WERI-Rb-1 (cell line): ENCODE measurements at regions not wholly inside any gene's neighbourhood (a gene's known extent, or its start where the extent isn't known, plus 50 kb on each side); places are given as distances from the start of the nearest gene placed in this dataset.

Source experiments
- DNase-seq: peaks from one replicate; pipeline ENCODE4 v3.0.0-alpha.2; 2020
- H3K27ac ChIP-seq: fragments of 250-450 bp; sonication (Bioruptor Pico); 2 replicates; pipeline ENCODE4 v1.5.1; 2020; ENCODE audit warnings: mild to moderate bottlenecking, moderate library complexity
- H3K27me3 ChIP-seq: fragments of 250-450 bp; sonication (Bioruptor Pico); 2 replicates; pipeline ENCODE4 v1.5.1; 2021; ENCODE audit warnings: mild to moderate bottlenecking, low read depth, moderate library complexity; ENCODE audit not compliant: insufficient read depth, severe bottlenecking
- H3K36me3 ChIP-seq: fragments of 250-450 bp; sonication (Bioruptor Pico); 2 replicates; pipeline ENCODE4 v1.5.1; 2020; ENCODE audit warnings: mild to moderate bottlenecking, moderate library complexity
- H3K4me3 ChIP-seq: 2 replicates; pipeline ENCODE4 v1.5.1; 2011; ENCODE audit warnings: low read depth, mild to moderate bottlenecking, control low read depth, low read length
- H3K9me3 ChIP-seq: fragments of 250-450 bp; sonication (Bioruptor Pico); 2 replicates; pipeline ENCODE4 v1.5.1; 2021; ENCODE audit warnings: mild to moderate bottlenecking, moderate library complexity; ENCODE audit not compliant: severe bottlenecking
- TF ChIP-seq, protein P1 (sequence below): IDR thresholded peaks from 2 replicates; pipeline ENCODE4 v1.5.1; 2011; ENCODE audit warnings: low read depth, mild to moderate bottlenecking, control low read depth, inconsistent platforms, low read length

GRCh38 chr10:128630787-128631252 lies 504.6 kb upstream of the MKI67 start:
- TF ChIP-seq, protein P1, sequence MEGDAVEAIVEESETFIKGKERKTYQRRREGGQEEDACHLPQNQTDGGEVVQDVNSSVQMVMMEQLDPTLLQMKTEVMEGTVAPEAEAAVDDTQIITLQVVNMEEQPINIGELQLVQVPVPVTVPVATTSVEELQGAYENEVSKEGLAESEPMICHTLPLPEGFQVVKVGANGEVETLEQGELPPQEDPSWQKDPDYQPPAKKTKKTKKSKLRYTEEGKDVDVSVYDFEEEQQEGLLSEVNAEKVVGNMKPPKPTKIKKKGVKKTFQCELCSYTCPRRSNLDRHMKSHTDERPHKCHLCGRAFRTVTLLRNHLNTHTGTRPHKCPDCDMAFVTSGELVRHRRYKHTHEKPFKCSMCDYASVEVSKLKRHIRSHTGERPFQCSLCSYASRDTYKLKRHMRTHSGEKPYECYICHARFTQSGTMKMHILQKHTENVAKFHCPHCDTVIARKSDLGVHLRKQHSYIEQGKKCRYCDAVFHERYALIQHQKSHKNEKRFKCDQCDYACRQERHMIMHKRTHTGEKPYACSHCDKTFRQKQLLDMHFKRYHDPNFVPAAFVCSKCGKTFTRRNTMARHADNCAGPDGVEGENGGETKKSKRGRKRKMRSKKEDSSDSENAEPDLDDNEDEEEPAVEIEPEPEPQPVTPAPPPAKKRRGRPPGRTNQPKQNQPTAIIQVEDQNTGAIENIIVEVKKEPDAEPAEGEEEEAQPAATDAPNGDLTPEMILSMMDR: no peak
- no peak for DNase-seq
- no peaks in the 10 kb centered on the region for H3K9me3 ChIP-seq

DNA sequence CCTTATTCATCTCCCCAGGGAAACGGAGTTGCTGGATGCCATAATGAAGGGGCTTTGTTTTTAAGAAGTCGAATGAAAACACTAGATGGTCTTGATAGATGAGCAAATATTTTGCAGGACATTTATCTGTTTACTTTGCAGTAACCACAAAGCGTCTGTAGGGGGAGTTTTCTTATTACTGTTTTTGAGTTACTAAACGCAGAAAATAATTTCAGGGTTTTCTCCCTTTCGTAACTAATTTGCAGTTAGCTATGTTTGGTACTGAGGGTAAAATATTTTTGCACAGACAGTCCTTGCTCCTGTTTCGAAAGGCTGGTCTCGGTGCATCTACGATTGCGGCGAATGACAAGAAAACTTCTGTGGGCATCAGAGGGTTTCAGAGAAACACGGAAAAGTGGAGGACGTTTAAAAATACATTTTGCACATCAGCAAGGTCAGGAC lies 505.6 kb upstream of the MKI67 start:
- TF ChIP-seq, protein P1: peak; percentile 33
- no peaks in the 10 kb centered on the region for H3K27me3 ChIP-seq
- H3K9me3 ChIP-seq: no peaks in the 10 kb centered on the region
- no peak for DNase-seq
- no peak overlapping the region for H3K4me3 ChIP-seq
- no peak overlapping the region for H3K27ac ChIP-seq
- no peaks in the 10 kb centered on the region for H3K36me3 ChIP-seq

More at GRCh38 chr10:128630787-128631252, 504.6 kb upstream of the MKI67 start:
- no peak overlapping the region for H3K27ac ChIP-seq
- H3K36me3 ChIP-seq: no peaks in the 10 kb centered on the region
- H3K27me3 ChIP-seq: no peaks in the 10 kb centered on the region
- no peak overlapping the region for H3K4me3 ChIP-seq

DNA sequence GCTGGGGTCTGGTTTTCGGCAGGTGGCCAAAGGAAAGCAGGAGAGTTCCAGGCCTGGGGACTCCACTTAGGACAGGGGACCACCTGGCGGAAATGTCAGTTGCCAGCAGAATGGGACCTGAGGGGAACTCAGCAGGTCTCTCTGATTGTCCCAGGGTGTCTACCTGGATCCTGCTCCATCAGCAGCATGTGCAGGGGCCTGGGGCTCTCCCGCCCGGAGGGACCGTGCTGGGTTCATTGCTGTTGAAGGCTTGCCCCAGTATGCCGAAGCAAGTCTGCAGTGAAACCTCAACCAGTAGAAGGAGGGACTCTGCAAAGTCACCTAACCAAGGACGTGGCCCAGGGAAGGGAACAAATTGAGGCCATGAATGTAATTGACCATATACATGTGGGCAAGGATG lies 506.5 kb upstream of the MKI67 start:
- Histone ChIP-seq H3K27me3 (no peaks in the 10 kb centered on the region), H3K9me3 (no peaks in the 10 kb centered on the region)
- TF ChIP-seq, protein P1: no peak

DNA sequence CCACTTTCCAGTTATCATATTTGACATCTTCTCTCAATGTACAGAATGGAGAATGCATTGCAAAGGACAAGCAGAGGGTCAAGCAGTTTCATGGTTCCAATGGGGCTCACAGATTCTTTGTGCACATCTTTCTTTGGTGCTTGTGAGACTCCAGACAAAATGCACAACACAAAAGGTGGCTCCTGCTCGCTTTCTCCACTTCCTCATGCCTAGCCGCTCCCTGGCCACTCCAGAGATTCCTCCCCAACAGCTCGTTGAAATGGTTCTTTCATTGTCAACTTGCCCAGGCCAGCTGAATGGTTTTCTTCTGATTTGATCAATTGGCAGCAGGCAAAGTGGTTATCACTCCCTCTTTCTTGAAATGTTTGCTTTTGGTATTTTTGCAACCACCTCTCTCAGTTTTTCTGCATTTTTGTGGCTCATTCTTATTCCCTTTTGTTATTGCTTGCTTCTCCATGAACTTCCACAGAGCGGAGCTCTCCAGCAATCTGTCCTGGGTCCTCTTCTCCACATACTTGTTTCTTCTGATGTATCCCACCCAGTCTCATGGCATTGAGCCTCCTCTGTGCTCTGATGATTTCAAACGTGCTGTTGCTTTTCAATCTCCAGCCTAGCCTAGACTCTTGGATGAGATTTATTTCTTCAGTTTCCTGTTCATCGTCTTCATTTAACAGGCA lies 507.8 kb upstream of the MKI67 start:
- no peak overlapping the region for H3K27ac ChIP-seq
- H3K4me3 ChIP-seq: no peak overlapping the region
- no peaks in the 10 kb centered on the region for H3K36me3 ChIP-seq
- TF ChIP-seq, protein P1: peak; percentile 76
- no peaks in the 10 kb centered on the region for H3K27me3 ChIP-seq
- DNase-seq: peak; percentile 22
- no peaks in the 10 kb centered on the region for H3K9me3 ChIP-seq

More for the DNA sequence above, 506.5 kb upstream of the MKI67 start:
- H3K36me3 ChIP-seq: no peaks in the 10 kb centered on the region
- H3K27ac ChIP-seq: no peak overlapping the region
- H3K4me3 ChIP-seq: no peak overlapping the region
- DNase-seq: no peak

GRCh38 chr10:128642023-128642422 lies 515.8 kb upstream of the MKI67 start:
- H3K27ac ChIP-seq: no peak overlapping the region
- H3K9me3 ChIP-seq: no peaks in the 10 kb centered on the region
- TF ChIP-seq, protein P1: no peak
- no peak overlapping the region for H3K4me3 ChIP-seq
- no peak for DNase-seq
- no peaks in the 10 kb centered on the region for H3K36me3 ChIP-seq
- no peaks in the 10 kb centered on the region for H3K27me3 ChIP-seq

DNA sequence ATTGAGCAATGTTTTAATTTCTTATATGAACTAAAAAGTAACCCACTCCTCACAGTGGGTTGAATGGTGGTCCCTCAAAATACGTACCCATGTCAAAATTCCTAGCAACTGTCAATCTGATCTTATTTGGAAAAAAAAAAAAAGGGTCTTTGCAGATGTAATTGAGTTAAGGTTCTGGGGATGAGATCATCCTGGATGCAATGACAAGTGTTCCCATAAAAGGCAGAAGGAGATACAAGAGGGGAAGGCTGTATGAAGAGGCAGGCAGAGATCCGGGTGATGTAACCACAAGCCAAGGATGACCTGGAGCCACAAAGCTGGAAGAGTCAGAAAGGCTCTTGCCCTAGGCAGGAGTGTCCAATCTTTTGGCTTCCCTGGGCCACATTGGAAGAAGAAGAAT lies 516.3 kb upstream of the MKI67 start:
- no peaks in the 10 kb centered on the region for H3K9me3 ChIP-seq
- TF ChIP-seq, protein P1: no peak
- no peaks in the 10 kb centered on the region for H3K36me3 ChIP-seq
- DNase-seq: no peak
- H3K27me3 ChIP-seq: no peaks in the 10 kb centered on the region
- no peak overlapping the region for H3K27ac ChIP-seq
- H3K4me3 ChIP-seq: no peak overlapping the region
